Transverse colon (tissue), 4 donors: ENCODE measurements at regions not wholly inside any gene's neighbourhood (a gene's known extent, or its start where the extent isn't known, plus 50 kb on each side); places are given as distances from the start of the nearest gene placed in this dataset.

Experiments used
- DNase-seq: peaks from one replicate; pipeline ENCODE4 v3.0.0-alpha.2; 2019
- H3K27ac ChIP-seq, 4 donors: fragments of 200-600 bp; sonication (generic); 2 replicates each; pipeline ENCODE4 v1.5.1; 2016 to 2018; ENCODE audit warnings: inconsistent platforms in 4 of 4
- H3K27me3 ChIP-seq: fragments of 200-600 bp; sonication (generic); 2 replicates; pipeline ENCODE4 v1.5.1; 2017; ENCODE audit warnings: inconsistent platforms
- H3K36me3 ChIP-seq, 4 donors: fragments of 200-600 bp; sonication (generic); 2 replicates each; pipeline ENCODE4 v1.5.1; 2017 to 2019; ENCODE audit warnings: inconsistent platforms in 4 of 4
- H3K4me1 ChIP-seq, 4 donors: fragments of 200-600 bp; sonication (generic); 2 replicates each; pipeline ENCODE4 v1.5.1; 2017 to 2020; ENCODE audit warnings: inconsistent platforms in 4 of 4
- H3K4me3 ChIP-seq, 4 donors: fragments of 200-600 bp; sonication (generic); 1 replicate in 1 of 4; 2 replicates in 3 of 4; pipeline versions ENCODE4 v1.5.1 to v1.6.1; 2017 to 2019; ENCODE audit warnings: inconsistent platforms in 4 of 4
- H3K9me3 ChIP-seq, 2 donors: fragments of 200-600 bp; sonication (generic); 2 replicates each; pipeline ENCODE4 v1.5.1; 2017 to 2019; ENCODE audit warnings: inconsistent platforms in 2 of 2
- CTCF ChIP-seq, 5 experiments: fragments of 200-600 bp in 3 of 5; fragments of 450-650 bp in 2 of 5; sonication (generic) in 3 of 5; IDR thresholded peaks; 1 replicate in 2 of 5; 2 replicates in 3 of 5; pipeline ENCODE4 v1.5.1; 2016 to 2017; ENCODE audit warnings: antibody characterized with exemption in 5 of 5, inconsistent platforms in 3 of 5, mild to moderate bottlenecking in 2 of 5, moderate library complexity in 1 of 5
- EP300 ChIP-seq: sonication (generic); formaldehyde crosslinking; IDR thresholded peaks from one replicate; pipeline ENCODE4 v1.6.1; 2017; ENCODE audit warnings: antibody characterized with exemption, low read depth
- POLR2A ChIP-seq: fragments of 450-650 bp; IDR thresholded peaks from one replicate; pipeline ENCODE4 v1.6.1; 2016; ENCODE audit warnings: antibody characterized with exemption, mild to moderate bottlenecking, moderate library complexity
- POLR2AphosphoS5 ChIP-seq, 3 donors: sonication (generic); formaldehyde crosslinking; IDR thresholded peaks; one replicate each; pipeline ENCODE4 v1.6.1; 2016; ENCODE audit warnings: antibody characterized with exemption in 3 of 3
- WGBS, 2 donors: methylation state at CpG; one replicate each; pipeline ENCODE4 v1.1.5; 2018; ENCODE audit warnings: low coverage in 1 of 2; 5-methylcytosine and 5-hydroxymethylcytosine counted together
- in situ Hi-C, 4 donors: fragments of 200-750 bp; cut with MboI; loops; one replicate each; pipeline versions ENCODE4 v1.15.0 to v1.15.1; 2017; ENCODE audit warnings: low sequenced_read_pairs in 3 of 4, low pct_ligation_motif_present in 1 of 4, low pct_unique_long_range_greater_than_20kb in 1 of 4
- intact Hi-C: fragments of 100-400 bp; cut with DNase I; formaldehyde crosslinking; loops from one replicate; pipeline ENCODE4 v1.15.1; 2023; ENCODE audit warnings: low total_unique reads

DNA sequence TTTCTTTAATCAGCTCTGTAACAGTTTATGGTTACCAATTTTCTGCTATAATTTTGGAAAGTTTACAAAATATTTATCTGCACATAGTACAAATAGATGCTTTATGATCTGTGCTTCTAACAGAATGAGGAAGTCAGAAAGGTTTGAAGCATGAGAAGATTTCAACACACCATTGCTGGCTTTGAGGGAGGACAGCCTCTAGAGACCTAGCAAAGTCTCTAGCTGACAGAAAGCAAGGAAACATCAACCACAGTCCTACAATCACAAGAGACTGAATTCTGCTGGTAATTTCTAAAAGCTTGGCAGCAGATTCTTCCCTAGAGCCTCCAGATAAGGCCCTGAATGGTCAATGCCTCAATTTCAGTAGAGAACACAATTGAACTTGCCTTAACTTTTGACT, 750.8 kb upstream of the SLC35B3 start:
- no peak overlapping the region for H3K27ac ChIP-seq
- TF ChIP-seq POLR2A: no peak
- no peak for TF ChIP-seq CTCF (IDR thresholded peaks at IDR 0.05)
- TF ChIP-seq EP300: no peak
- TF ChIP-seq POLR2AphosphoS5 (IDR thresholded peaks at IDR 0.05): no peak
- no peaks in the 10 kb centered on the region for H3K4me1 ChIP-seq
- no peaks in the 10 kb centered on the region for H3K27me3 ChIP-seq
- H3K36me3 ChIP-seq: no peaks in the 10 kb centered on the region
- no peaks in the 10 kb centered on the region for H3K9me3 ChIP-seq
- intact Hi-C loops: no loop called here
- no peak for DNase-seq
- H3K4me3 ChIP-seq: no peak overlapping the region
- in situ Hi-C loops: no loop called here

GRCh38 chr6:9178071-9178470, 742.7 kb upstream of the SLC35B3 start:
- Histone ChIP-seq H3K9me3 (no peaks in the 10 kb centered on the region), H3K4me3 (no peak overlapping the region), H3K36me3 (no peaks in the 10 kb centered on the region), H3K27me3 (no peaks in the 10 kb centered on the region), H3K4me1 (no peaks in the 10 kb centered on the region), H3K27ac (no peak overlapping the region)
- intact Hi-C loops: no loop called here
- in situ Hi-C loops: no loop called here
- TF ChIP-seq EP300 (no peak), POLR2A (no peak), CTCF (IDR thresholded peaks at IDR 0.05) (no peak), POLR2AphosphoS5 (IDR thresholded peaks at IDR 0.05) (no peak)
- DNase-seq: no peak
- 77 to 100% methylated on average over 1 to 2 of the region's 2 CpGs for WGBS, 2 donors

- TF ChIP-seq POLR2A (no peak), POLR2AphosphoS5 (IDR thresholded peaks at IDR 0.05) (no peak), EP300 (no peak), CTCF (IDR thresholded peaks at IDR 0.05) (no peak)
- no peak for DNase-seq
- Histone ChIP-seq H3K9me3 (no peaks in the 10 kb centered on the region), H3K36me3 (no peaks in the 10 kb centered on the region), H3K27ac (no peak overlapping the region), H3K4me3 (no peak overlapping the region), H3K4me1 (no peaks in the 10 kb centered on the region), H3K27me3 (no peaks in the 10 kb centered on the region)
- in situ Hi-C loops: no loop called here
- intact Hi-C loops: no loop called here
- 69% methylated on average over 7 of the region's 7 CpGs; no CpG with 5 or more reads in 1 of the 2 donors for WGBS, 2 donors
Measured at GRCh38 chr6:9173229-9173628, 737.9 kb upstream of the SLC35B3 start.

GRCh38 chr6:9172096-9172495, 736.8 kb upstream of the SLC35B3 start:
- intact Hi-C loops (no loop called here), in situ Hi-C loops (no loop called here)
- Histone ChIP-seq H3K27ac (no peak overlapping the region), H3K27me3 (no peaks in the 10 kb centered on the region), H3K36me3 (no peaks in the 10 kb centered on the region), H3K4me1 (no peaks in the 10 kb centered on the region), H3K4me3 (no peak overlapping the region), H3K9me3 (no peaks in the 10 kb centered on the region)
- TF ChIP-seq CTCF (IDR thresholded peaks at IDR 0.05) (no peak), POLR2A (no peak), EP300 (no peak), POLR2AphosphoS5 (IDR thresholded peaks at IDR 0.05) (no peak)
- DNase-seq: no peak
- 90 to 100% methylated on average over 1 of the region's 1 CpG for WGBS, 2 donors
